ENCODE measurements at regions not wholly inside any gene's neighbourhood (a gene's known extent, or its start where the extent isn't known, plus 50 kb on each side); places are given as distances from the start of the nearest gene placed in this dataset.

DNA sequence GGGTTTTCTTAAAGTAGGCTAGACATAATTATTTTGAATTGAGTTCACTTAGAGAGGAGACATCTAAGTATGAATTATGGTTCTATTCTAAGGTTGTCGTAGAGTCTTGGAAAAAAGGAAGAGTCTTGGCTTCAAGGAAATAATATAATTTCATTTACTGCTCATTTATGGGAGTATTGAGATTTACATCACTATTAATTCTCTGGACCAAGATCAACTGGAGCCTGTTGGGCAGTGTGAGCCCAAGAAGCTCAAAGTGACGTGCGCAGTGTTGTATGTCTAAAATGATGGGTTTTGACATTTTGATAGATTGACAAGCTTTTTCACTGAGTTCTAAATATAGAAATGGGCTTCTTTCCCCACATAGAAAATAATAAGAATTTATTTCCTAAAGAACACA is 154.7 kb downstream of the QPCT start:
- Mint-ChIP-seq H3K27me3 (ENCODE audit: low read depth, poor library complexity) (peaks cover 6% of the 10 kb centered on the region), H3K4me1 (no peaks in the 10 kb centered on the region), H3K27ac (no peak overlapping the region), H3K4me3 (no peak overlapping the region), H3K36me3 (ENCODE audit: low read depth) (no peaks in the 10 kb centered on the region), H3K9me3 (peaks cover 13% of the 10 kb centered on the region)
- TF ChIP-seq, protein P1, sequence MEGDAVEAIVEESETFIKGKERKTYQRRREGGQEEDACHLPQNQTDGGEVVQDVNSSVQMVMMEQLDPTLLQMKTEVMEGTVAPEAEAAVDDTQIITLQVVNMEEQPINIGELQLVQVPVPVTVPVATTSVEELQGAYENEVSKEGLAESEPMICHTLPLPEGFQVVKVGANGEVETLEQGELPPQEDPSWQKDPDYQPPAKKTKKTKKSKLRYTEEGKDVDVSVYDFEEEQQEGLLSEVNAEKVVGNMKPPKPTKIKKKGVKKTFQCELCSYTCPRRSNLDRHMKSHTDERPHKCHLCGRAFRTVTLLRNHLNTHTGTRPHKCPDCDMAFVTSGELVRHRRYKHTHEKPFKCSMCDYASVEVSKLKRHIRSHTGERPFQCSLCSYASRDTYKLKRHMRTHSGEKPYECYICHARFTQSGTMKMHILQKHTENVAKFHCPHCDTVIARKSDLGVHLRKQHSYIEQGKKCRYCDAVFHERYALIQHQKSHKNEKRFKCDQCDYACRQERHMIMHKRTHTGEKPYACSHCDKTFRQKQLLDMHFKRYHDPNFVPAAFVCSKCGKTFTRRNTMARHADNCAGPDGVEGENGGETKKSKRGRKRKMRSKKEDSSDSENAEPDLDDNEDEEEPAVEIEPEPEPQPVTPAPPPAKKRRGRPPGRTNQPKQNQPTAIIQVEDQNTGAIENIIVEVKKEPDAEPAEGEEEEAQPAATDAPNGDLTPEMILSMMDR (IDR thresholded peaks at IDR 0.05), result no peak
- DNase-seq, result no peak

DNA sequence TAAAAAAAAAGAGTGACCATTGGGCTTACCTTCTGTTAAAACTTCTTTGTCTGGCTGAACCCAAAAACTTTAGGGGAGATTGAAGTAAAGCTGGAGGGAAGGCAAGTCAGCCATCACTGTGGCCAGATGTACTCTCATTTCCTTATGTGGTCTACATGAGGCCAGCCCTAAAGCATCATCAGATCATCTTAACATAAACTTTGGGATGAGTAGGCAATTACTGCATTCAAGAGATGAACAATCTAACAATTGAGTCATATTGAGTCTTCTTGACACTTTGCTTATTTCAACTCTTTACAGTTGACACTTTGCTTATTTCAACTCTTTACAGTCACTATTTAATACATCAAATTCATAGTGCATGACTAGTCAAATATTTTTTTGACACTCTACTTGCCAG is 155.6 kb downstream of the QPCT start:
- Mint-ChIP-seq H3K4me1 (no peaks in the 10 kb centered on the region), H3K9me3 (peaks cover 12% of the 10 kb centered on the region), H3K4me3 (no peak overlapping the region), H3K27ac (no peak overlapping the region), H3K27me3 (ENCODE audit: low read depth, poor library complexity) (peaks cover 6% of the 10 kb centered on the region), H3K36me3 (ENCODE audit: low read depth) (no peaks in the 10 kb centered on the region)
- DNase-seq, result no peak
- TF ChIP-seq, protein P1 (IDR thresholded peaks at IDR 0.05), result no peak

DNA sequence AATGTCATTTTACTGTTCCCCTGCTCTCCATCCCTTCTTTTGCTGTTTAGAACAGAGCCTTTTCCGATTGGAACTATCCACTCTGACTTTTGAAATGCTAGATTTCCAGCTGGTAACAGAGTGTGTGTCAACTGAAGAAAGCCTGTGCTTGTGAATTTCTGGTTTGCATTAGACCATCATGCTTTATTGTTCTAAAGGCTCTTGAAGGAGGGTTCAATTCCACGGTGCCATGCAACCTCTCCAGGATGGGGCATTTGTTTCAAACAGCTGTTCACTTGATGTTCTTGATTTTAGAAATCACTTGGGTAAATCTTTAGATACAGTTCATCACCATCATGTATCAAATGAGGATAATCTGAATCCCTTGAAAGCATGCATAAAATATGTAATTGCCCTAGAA is 156.7 kb downstream of the QPCT start:
- H3K36me3 Mint-ChIP-seq (ENCODE audit: low read depth), result no peaks in the 10 kb centered on the region
- no peaks in the 10 kb centered on the region for H3K4me1 Mint-ChIP-seq
- H3K27me3 Mint-ChIP-seq (ENCODE audit: low read depth, poor library complexity), result peaks cover 3% of the 10 kb centered on the region
- TF ChIP-seq, protein P1 (IDR thresholded peaks at IDR 0.05), result no peak
- peaks cover 2% of the 10 kb centered on the region for H3K9me3 Mint-ChIP-seq
- no peak for DNase-seq
- no peak overlapping the region for H3K27ac Mint-ChIP-seq
- no peak overlapping the region for H3K4me3 Mint-ChIP-seq

DNA sequence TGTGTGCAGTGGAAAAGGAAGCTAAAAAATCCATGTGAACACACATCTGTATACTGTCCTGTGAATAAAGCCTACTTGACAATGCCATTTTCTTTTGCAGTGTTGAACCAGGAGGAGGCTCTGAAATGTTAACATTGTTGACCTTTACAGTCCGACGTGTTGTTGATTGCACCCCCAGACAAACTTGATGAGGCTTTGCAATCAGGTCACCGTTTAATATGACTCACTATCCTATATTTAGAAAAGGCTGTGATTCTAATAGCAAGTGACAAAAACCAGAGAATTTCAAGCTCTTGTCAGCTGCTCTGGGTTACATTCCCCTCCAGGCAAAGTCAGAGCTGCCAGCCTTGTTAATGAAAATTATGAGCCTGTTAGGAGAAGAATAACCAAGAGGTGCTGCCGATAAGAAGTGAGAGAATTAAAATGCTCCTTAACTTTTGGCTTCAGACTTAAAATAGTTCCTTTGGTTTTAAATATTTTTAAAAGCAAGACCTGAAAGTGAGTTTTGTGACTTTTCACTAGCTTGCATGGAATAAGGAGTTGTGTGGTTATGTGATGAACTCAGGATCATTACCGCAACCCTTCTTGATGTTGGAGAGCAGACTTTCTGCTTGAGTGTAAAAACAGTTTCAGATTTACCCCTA is 162.1 kb downstream of the QPCT start:
- H3K9me3 Mint-ChIP-seq, result no peaks in the 10 kb centered on the region
- H3K27me3 Mint-ChIP-seq (ENCODE audit: low read depth, poor library complexity), result peaks cover 13% of the 10 kb centered on the region
- DNase-seq, result no peak
- TF ChIP-seq, protein P1 (IDR thresholded peaks at IDR 0.05), result no peak
- no peak overlapping the region for H3K27ac Mint-ChIP-seq
- no peak overlapping the region for H3K4me3 Mint-ChIP-seq
- no peaks in the 10 kb centered on the region for H3K36me3 Mint-ChIP-seq (ENCODE audit: low read depth)
- H3K4me1 Mint-ChIP-seq, result no peaks in the 10 kb centered on the region

DNA sequence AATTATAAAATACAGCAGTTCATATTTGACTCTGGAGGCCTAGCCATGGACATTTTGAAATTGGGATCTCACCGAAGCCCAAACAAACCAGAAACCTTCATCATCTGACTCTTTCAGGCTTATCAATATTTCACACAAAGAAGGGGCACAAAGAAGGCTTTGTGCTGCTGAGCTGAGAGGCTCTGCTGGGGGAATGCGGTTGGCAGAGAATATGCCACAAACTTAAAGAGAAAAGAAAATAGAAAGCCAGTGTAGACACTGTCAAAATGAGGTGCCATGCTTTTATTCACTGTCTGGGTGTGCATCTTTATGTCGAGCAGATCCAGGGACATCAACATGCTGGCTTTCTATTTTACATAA is 162.6 kb downstream of the QPCT start:
- no peak overlapping the region for H3K4me3 Mint-ChIP-seq
- no peaks in the 10 kb centered on the region for H3K4me1 Mint-ChIP-seq
- no peaks in the 10 kb centered on the region for H3K36me3 Mint-ChIP-seq (ENCODE audit: low read depth)
- H3K27ac Mint-ChIP-seq, result peak overlapping the region; percentile 23
- no peak for DNase-seq
- TF ChIP-seq, protein P1 (IDR thresholded peaks at IDR 0.05), result no peak
- no peaks in the 10 kb centered on the region for H3K9me3 Mint-ChIP-seq
- H3K27me3 Mint-ChIP-seq (ENCODE audit: low read depth, poor library complexity), result peaks cover 10% of the 10 kb centered on the region

DNA sequence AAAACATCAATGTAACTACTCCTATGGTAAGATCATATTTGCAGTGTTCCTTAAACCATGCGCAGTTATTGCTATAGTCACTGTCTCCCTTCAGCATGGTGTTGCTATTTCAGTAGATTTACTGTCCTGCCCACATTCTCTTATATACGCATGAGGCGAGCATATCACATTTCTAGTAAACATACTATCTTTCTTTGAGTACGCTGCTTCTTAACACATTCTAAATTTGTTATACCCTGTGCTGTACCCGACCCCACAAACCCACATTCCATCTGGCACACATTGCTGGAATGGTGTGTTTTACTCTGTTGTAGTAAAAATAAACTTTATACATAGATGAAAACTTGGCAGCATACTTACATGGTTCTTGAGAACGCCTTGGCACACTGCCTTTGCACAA is 163.3 kb downstream of the QPCT start:
- Mint-ChIP-seq H3K36me3 (ENCODE audit: low read depth) (no peaks in the 10 kb centered on the region), H3K27ac (no peak overlapping the region), H3K9me3 (no peaks in the 10 kb centered on the region), H3K4me3 (no peak overlapping the region), H3K27me3 (ENCODE audit: low read depth, poor library complexity) (peaks cover 10% of the 10 kb centered on the region), H3K4me1 (no peaks in the 10 kb centered on the region)
- TF ChIP-seq, protein P1 (IDR thresholded peaks at IDR 0.05), result no peak
- DNase-seq, result no peak

Measured in nephron progenitor cell (in vitro differentiated cells).